GM11168 (cell line): ENCODE measurements at regions not wholly inside any gene's neighbourhood (a gene's known extent, or its start where the extent isn't known, plus 50 kb on each side); places are given as distances from the start of the nearest gene placed in this dataset.
"Not testable (repeated sequence)": the region's sequence is repeated elsewhere in the genome, so short reads cannot be mapped to it uniquely, and the experiment has no call there.

Experiments used
- in situ Hi-C: fragments of 300-500 bp; cut with MboI; formaldehyde crosslinking; loops from one replicate; pipeline ENCODE4 v1.12.0; 2022; ENCODE audit warnings: low sequenced_read_pairs; ENCODE audit not compliant: unreplicated experiment

DNA sequence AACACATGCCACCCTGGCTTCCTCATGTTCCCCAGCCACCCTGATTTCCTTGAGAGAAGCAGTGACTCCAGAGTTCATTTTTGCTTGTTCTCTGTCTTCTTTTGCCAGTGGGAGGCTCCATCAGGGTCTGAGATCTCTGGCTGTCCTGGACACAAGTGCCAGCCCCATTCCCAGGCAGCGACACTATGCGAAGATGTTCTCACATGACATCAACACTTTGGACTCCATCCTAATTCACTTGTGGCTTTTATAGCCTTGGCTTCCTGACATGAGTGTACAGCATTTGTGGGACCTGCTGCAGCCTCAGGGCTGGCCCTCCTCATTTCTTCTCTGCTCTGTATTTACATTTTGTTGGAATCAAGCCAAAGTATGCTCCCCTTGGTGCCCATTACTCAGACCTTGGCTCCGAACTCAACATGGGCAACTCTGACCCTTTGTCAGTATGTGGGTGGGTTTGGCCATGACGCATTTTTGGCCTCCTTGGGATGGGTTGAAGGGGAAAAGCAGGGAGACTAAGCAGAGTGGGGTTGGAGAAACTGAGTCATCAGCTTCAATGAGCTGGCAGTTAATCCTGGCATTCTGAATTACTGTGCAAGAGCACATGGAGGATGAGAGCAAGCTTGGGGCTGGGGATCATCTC, 119.0 kb upstream of the EEF2KMT start:
- in situ Hi-C loops = no loop called here

DNA sequence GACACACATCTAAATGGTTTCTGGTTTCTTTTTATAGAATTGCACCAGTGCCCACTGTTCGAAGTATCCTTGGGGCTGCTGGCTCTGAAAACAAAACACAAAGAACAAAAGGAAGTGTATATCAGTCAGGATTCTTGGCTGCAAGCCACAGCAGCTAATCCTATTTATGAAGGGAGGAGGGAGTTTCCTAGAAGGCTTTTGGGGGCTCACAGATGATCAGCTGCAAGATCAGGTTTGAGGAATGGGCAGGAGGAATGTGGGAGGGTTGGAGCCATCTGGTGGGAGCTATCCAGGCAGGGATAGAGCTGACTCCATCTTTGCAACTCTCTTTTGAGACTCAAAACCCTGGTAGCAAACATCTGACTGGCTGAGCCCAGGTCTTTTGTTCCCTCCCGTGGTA, 118.3 kb upstream of the EEF2KMT start:
- in situ Hi-C loops = no loop called here

DNA sequence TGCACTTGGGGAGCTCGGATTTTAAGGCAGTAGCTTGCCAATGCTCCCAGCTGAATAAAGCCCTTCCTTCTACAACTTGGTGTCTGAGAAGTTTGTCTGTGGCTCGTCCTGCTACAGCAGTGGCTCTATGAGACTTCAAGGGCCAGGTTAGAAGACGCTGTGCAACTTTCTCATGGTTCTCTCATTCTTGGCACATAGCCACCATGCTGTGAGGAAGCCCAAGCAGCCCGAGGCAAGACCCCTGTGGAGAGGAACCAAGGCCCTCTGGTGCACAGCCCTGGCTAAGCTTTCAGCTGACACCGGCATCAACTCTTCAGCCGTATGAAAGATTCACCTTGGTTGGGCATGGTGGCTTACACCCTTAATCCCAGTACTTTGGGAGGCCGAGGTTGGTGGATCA, 116.9 kb upstream of the EEF2KMT start:
- in situ Hi-C loops = no loop called here

DNA sequence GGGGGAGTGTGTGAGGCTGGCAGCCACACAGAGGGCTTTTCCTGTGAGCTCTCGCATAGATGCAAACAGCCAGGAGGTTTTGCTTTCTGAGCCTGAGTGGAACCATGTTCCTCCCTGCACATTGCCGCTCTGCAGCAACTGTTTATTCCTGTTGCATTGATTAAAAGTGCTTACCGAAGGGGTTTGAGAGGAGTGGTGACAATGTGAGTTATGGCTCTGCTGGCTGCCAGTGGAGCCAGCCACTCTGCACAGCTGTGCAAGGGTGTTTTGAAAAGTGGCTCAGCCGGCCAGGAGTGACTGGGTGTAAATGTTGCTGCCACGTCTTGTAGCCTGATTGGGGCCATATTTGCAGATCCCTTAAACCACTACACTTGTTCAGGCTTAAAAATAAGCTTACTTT, 114.9 kb upstream of the EEF2KMT start:
- in situ Hi-C loops = not testable (repeated sequence)

DNA sequence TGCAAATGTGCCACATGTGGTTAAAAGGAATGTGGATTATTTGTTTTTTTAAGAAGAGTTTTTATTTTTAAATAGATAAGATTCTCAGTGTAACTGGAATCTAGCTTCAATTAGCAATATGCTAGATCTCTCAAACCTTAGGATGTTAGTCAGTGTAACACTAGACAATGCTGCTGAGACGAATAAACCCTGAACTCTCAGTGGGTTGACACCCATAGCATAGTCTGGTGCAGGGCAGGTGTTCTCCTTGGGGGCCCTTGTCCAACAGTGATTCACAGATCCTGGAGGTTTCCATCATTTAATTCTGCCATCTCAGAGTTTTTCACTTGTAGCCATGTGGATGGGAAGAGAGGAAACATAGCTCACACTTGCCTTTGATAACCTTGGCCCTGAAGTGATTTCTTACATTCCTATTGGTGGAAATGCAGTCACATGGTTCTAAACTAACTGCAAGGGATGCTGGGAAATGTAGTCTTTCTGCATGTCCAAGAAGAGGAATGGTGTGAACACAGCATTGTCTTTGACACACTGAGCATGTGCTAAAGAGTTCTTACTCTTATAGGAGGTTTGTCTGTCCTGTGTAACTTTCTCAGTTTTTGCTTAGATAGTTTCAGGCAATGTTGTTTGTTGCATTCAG, 110.4 kb upstream of the EEF2KMT start:
- in situ Hi-C loops = not testable (repeated sequence)

DNA sequence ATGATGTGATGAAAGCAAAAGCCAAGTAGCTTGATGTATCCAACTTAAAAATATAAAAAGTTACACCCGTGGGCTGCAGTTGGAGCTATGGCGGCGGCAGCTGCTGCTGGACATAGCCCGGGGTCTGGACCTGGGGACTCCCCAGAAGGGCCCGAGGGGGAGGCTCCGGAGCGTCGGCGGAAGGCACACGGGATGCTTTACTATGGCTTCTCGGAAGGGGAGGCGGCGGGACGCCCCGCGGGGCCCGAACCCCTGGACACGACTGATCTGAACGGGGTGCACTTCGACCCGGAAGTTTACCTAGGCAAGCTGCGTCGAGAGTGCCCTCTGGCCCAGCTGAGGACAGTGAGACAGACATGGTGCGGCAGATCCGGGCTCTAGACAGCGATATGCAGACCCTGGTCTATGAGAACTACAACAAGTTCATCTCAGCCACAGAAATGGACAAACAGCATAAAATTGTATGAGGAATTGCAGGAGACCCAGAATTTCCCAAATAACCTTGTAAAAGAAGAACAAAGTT, 109.5 kb upstream of the EEF2KMT start:
- in situ Hi-C loops = no loop called here

DNA sequence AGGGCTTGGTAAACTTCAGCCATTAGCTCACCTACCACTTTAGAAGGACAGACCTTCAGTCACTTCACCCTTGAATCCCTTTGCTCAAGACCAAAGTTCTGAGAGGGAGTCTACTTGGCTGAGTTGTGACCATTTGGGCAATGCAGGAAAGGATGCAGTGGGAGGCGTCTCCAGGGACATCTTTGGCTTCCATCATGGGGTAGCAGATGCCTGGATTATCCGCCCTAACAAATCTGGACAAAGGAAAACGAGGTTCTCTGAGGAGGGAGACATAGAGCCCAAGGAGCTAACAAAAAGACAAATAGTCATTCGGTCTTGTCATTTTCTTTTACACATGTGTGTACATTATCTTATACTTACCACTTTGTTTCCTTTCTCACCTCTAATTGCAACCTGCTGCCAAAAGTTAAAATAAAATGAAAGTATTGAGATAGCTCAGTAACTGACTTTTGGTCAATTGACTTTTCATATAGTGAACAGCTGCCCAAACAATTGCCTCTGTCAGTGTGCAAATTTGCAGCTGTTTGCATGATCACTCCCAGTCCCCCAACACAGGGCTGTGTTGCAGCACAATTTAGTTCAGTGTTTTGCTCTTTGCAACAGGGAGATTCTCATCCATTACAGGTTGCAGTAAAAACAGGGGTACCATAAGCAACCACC, 108.9 kb upstream of the EEF2KMT start:
- in situ Hi-C loops = no loop called here

DNA sequence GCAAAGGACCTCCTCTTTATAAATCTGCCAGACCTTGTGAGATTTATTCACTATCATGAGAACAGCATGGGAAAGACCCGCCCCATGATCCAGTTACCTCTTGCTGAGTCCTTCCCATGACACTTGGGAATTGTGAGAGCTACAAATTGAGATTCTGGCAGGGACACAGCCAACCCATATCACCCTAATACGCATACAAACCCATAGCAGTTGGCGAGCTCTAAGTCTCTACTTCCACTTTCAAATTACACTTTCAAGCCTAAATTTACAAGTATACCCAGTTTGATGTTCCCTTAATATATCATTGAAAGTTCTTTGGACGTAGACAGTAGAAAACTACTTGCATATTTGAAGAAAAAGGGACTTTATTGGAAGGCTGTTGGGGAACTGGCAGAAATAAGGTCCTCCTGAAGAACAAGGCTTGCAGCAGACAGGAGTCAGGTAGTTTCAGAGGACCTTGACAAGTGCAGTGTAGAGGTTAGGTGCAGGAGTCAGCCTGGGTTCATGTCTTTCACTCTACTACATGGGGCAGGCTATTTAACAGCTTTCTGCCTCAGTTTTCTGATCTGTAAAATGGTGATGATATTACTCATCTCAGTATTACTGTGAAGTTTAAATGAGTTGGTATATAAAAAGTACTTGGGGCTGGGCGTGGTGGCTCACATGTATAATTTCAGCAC, 107.9 kb upstream of the EEF2KMT start:
- in situ Hi-C loops = no loop called here

DNA sequence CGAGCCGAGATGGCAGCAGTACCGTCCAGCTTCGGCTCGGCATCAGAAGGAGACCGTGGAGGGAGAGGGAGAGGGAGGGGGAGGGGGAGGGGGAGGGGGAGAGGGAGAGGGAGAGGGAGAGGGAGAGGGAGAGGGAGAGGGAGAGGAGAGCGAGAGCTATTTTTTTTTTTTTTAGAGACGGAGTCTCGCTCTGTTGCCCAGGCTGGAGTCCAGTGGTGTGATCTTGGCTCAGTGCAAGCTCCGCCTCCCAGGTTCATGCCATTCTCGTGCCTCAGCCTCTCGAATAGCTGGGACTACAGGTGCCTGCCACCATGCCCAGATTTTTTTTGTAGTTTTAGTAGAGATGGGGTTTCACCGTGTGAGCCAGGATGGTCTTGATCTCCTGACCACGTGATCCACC, 106.1 kb upstream of the EEF2KMT start:
- in situ Hi-C loops = not testable (repeated sequence)

DNA sequence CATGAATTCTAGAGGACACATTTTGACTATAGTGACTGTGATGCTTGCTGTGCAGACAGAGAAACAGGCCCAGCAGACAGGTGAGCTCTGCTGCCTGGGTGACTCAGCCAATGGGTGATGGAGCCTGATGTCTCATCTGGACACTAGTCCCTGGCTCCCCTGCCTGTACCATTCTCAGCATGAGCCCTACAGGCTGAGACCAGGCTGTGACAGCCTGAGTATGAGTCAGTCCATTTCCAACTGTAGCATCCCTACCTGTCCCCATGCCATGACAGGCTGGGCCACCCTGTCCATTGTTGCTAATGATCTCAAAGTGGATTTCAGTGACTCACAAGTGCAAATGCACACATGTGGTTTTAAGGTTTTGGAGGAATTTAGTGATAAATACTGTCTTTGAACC, 102.5 kb upstream of the EEF2KMT start:
- in situ Hi-C loops = no loop called here

DNA sequence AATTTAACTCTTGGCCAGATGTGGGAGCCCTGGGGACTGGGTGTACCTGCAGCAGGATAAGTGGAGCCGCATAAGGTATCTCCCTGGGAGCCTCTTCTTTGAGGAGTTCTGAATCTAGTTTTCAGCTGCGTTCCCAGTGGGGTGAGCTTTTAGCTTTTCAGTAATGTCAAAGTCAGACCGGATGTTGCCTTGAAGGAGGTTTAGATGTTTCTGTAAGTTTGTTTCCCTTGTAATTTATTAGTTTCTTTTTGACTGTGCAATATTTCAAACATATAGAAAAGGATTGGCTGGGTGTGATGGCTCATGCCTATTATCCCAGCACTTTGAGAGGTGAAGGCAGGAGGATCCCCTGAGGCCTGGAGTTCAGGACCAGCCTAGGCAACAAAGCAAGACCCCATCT, 98.6 kb upstream of the EEF2KMT start:
- in situ Hi-C loops = no loop called here

DNA sequence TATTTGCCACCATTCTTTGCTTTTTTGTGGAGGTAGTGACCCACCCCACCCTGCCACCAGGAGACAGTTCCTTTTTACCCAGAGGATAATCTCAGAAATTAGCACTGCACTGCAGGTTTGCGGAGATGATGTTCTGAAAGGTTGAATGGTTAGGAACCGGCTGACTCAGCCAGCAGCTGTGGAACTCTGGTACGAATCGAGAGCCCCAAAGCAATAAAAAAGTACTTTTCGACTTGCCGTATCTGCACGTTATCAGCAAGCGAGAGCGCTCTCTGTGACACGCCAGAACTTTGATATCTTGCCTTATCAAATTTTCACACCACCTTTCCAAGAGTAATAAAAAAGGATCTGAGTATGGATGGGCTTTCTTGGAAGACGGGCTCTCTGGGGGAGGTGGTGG, 96.3 kb upstream of the EEF2KMT start:
- in situ Hi-C loops = no loop called here

DNA sequence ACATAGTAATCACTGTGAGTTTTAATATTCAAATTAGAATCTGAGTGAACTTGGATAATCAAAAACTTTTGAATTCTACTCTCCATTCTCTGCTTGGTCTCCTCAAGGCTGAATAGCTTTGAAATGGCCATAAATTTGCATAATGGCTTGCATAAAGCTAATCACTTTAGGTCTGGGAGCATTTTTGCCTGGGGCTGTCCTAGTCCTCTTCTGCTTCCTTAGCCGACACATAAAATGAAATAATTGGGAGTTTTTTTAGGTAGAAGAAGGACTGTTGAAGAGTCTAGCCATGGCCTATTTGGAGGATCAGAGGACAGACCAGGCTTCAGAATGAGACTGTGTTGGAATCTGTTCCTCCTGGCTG, 91.4 kb upstream of the EEF2KMT start:
- in situ Hi-C loops = no loop called here

DNA sequence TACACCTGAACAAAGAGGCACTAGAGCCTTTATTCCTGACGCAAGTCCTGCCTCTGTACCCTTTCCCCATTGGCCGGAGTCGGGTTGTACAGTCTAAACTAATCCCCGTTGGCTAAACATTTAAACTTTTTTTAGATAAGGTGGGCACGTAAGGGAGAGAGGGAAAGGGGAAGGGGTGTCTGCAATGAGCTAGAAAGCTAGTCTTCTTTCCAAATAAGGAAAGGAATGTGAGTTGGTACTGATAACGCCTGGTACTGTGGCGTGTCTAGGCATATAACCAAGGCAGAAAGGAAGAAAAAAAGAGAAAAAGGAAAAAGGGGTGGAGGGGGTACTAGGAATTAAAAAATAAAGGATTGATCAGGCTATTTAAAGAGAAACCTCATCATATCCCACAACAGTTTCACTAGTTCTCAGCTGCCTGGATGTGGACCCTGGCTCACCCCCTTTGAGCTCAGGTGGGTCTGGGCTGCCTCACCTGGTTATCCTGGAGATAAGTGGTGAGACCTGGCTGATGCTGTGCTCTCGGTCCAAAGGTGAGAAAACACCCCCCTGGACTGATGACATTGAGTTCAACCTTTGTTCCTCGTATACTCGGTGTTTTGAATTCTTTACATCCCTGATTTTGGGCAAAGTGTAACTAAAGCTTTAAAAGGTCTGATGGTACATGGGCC, 90.9 kb upstream of the EEF2KMT start:
- in situ Hi-C loops = no loop called here

DNA sequence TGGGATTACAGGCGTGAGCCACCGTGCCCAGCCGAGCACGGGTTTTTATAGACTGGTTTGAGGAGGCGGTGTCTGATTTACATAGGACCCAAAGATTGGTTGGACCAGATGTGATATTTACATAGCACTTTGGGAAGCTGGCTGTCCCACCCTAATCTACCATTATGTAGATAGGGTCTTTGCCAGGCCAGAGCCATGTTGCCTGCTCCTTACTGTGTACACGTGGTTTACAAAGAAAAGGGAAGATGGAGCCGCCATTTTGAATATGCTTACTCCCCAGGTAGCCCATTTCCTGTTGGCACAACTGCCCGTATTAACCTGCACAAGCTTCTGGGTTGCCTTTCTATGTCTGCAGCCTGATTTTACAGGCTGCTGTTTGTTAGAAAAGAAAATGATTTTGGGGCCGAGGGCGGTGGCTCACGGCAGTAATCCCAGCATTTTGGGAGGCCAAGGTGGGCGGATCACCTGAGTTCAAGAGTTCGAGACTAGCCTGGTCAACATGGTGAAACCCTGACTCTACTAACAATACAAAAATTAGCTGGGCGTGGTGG, 89.9 kb upstream of the EEF2KMT start:
- in situ Hi-C loops = no loop called here

DNA sequence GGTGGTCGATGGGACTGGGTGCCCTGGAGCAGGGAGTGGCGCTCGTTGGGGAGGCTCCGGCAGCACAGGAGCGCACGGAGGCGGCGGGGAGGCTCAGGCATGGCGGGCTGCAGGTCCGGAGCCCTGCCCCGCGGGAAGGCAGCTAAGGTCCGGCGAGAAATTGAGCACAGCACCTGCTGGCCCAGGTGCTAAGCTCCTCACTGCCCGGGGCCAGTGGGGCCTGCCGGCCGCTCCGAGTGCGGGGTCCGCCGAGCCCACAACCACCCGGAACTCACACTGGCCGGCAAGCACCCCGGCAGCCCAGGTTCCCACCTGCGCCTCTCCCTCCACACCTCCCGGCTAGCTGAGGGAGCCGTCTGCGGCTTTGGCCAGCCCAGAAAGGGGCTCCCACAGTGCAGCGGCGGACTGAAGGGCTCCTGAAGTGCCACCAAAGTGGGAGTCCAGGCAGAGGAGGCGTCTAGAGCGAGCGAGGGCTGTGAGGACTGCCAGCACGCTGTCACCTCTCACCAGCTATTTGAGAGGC, 88.8 kb upstream of the EEF2KMT start:
- in situ Hi-C loops = no loop called here

DNA sequence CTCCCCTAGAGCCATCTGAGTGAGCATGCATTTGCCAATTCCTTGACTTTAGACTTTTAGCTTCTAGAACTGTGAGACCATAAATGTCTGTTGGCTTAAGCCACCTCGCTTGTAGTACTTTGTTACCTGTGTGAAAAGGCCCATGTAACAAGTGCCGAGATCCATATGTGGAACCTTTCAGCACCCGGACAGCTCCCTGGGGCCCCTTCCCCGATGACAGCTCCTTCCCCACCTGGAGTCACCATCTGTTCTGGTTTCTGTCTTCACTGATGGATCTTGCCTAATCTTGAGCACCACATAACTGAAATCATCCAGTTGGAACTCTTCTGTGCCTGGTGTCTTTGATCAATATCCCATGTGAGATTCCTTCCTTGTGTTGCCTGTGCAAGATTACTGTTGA, 78.9 kb upstream of the EEF2KMT start:
- in situ Hi-C loops = no loop called here

DNA sequence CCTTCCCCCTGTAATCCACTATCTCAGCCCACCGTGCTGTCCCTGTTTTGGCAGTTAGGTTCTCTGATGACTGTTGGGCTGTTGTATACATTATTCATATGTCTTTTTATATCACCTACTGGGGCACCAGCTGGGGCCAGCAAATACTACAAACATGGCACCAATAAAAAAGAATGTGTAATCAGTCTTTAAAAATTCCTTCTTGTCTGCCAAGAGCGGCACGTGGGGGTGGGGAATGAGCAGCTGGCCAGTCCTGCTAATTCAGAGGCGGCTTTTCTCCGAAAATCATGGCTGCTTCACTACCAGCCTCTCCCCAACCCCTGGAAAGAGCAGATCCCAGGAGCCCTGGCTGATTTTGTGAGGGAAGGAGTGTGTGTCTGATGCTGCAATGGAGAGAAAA, 77.7 kb upstream of the EEF2KMT start:
- in situ Hi-C loops = no loop called here

DNA sequence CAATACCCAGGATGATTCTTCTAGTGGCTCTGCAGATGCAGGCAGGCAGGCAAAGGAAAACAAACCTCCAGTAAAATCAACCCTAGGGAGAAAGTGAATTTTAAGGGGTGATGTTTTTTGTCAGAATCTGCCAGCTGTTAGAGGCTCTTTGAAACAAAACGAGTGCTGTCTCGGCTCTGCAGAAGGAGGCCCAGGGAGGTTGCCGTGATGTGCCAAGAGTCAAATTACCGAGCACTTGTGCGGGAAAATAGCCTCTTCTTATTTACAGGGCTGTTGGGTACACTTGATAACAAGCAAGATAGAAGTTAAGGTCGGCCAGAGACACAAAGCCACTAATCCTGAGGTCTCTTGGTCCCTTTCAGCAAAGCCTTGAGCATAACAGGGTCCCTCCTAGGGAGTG, 68.9 kb upstream of the EEF2KMT start:
- in situ Hi-C loops = no loop called here

DNA sequence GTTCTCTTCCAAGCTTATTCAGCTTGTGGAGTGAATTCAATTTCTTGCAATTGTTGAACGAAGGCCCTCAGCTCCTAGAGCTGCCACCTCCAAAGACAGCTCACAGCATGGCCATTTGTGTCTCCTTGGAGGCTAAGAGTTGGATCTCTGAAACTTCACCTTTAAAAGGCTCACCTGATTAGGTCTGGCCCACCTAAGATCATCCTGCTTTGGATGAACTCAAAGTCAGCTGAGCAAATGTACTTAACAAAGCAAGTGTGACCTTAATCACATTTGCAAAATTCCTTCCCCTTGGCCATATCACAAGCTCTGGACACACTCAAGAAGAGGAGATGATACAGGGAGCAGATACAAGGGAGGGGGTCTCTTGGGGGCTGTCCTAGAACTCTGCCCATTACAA, 67.8 kb upstream of the EEF2KMT start:
- in situ Hi-C loops = not testable (repeated sequence)
